ENCODE measurements at regions not wholly inside any gene's neighbourhood (a gene's known extent, or its start where the extent isn't known, plus 50 kb on each side); places are given as distances from the start of the nearest gene placed in this dataset.
"Not testable (repeated sequence)": the region's sequence is repeated elsewhere in the genome, so short reads cannot be mapped to it uniquely, and the experiment has no call there.

GRCh38 chr3:59249004-59249403 is 199.2 kb upstream of the CFAP20DC start:
- Histone ChIP-seq H3K4me1 (replicated peaks in 1 of 2) (peaks cover 44 to 54% of the 10 kb centered on the region in 2 donors), H3K27ac (no peak overlapping the region), H3K4me3 (no peak overlapping the region)
- peak in 5 of 8 experiments; percentile 59 to 83 (median 82) for ATAC-seq (replicated peaks in 6 of 8)
- in situ Hi-C loops (cut with MboI; ENCODE audit: low pct_unique_long_range_greater_than_20kb in 2 of 9, low sequenced_read_pairs in 9 of 9, unreplicated experiment in 9 of 9): no loop called here

GRCh38 chr3:59247402-59247841 is 197.6 kb upstream of the CFAP20DC start:
- 30 to 100% (median 90%) methylated on average over 1 to 3 of the region's 3 CpGs; no CpG with 5 or more reads in 3 of the 10 experiments for WGBS, 10 experiments
- no peak overlapping the region for H3K27ac ChIP-seq

GRCh38 chr3:59246719-59247401 is 197.0 kb upstream of the CFAP20DC start:
- in situ Hi-C loops (cut with MboI; ENCODE audit: low pct_unique_long_range_greater_than_20kb in 2 of 9, low sequenced_read_pairs in 9 of 9, unreplicated experiment in 9 of 9): no loop called here
- ATAC-seq (replicated peaks in 6 of 8): peak in 2 of 8 experiments; percentile 11 to 15
- no peak overlapping the region for H3K27ac ChIP-seq
- H3K4me1 ChIP-seq (replicated peaks in 1 of 2): peaks cover 44 to 54% of the 10 kb centered on the region in 2 donors
- H3K4me3 ChIP-seq: no peak overlapping the region
- WGBS, 10 experiments: 50 to 100% (median 79%) methylated on average over 2 to 3 of the region's 3 CpGs; no CpG with 5 or more reads in 4 of the 10 experiments

More at GRCh38 chr3:59247402-59247841, 197.6 kb upstream of the CFAP20DC start:
- Histone ChIP-seq H3K4me3 (no peak overlapping the region), H3K4me1 (replicated peaks in 1 of 2) (peaks cover 44 to 54% of the 10 kb centered on the region in 2 donors)
- ATAC-seq (replicated peaks in 6 of 8): peak in 3 of 8 experiments; percentile 25 to 58 (median 43)
- in situ Hi-C loops (cut with MboI; ENCODE audit: low pct_unique_long_range_greater_than_20kb in 2 of 9, low sequenced_read_pairs in 9 of 9, unreplicated experiment in 9 of 9): no loop called here

GRCh38 chr3:59245859-59246501 is 196.2 kb upstream of the CFAP20DC start:
- WGBS, 10 experiments: 28 to 100% (median 64%) methylated on average over 1 to 7 of the region's 8 CpGs
- H3K27ac ChIP-seq: no peak overlapping the region

GRCh38 chr3:59245300-59245858 is 195.6 kb upstream of the CFAP20DC start:
- H3K4me3 ChIP-seq: no peak overlapping the region
- peak in 5 of 8 experiments; percentile 26 to 50 (median 40) for ATAC-seq (replicated peaks in 6 of 8)
- H3K27ac ChIP-seq: no peak overlapping the region
- in situ Hi-C loops (cut with MboI; ENCODE audit: low pct_unique_long_range_greater_than_20kb in 2 of 9, low sequenced_read_pairs in 9 of 9, unreplicated experiment in 9 of 9): no loop called here
- WGBS, 10 experiments: 31 to 100% (median 50%) methylated on average over 1 to 5 of the region's 5 CpGs; no CpG with 5 or more reads in 3 of the 10 experiments
- peaks cover 33 to 43% of the 10 kb centered on the region in 2 donors for H3K4me1 ChIP-seq (replicated peaks in 1 of 2)

More at GRCh38 chr3:59245859-59246501, 196.2 kb upstream of the CFAP20DC start:
- in situ Hi-C loops (cut with MboI; ENCODE audit: low pct_unique_long_range_greater_than_20kb in 2 of 9, low sequenced_read_pairs in 9 of 9, unreplicated experiment in 9 of 9): no loop called here
- Histone ChIP-seq H3K4me3 (no peak overlapping the region), H3K4me1 (replicated peaks in 1 of 2) (peaks cover 39 to 49% of the 10 kb centered on the region in 2 donors)
- peak in 6 of 8 experiments; percentile 9 to 72 (median 62) for ATAC-seq (replicated peaks in 6 of 8)

- no peak overlapping the region for H3K4me3 ChIP-seq
- peaks cover 23 to 33% of the 10 kb centered on the region in 2 donors for H3K4me1 ChIP-seq (replicated peaks in 1 of 2)
- H3K27ac ChIP-seq: no peak overlapping the region
- ATAC-seq (replicated peaks in 6 of 8): no peak
- in situ Hi-C loops (cut with MboI; ENCODE audit: low pct_unique_long_range_greater_than_20kb in 2 of 9, low sequenced_read_pairs in 9 of 9, unreplicated experiment in 9 of 9): no loop called here
- 71 to 96% (median 89%) methylated on average over 4 to 6 of the region's 6 CpGs for WGBS, 10 experiments
These were observed 194.5 kb upstream of the CFAP20DC start for GRCh38 chr3:59244343-59244742.

- in situ Hi-C loops (cut with MboI; ENCODE audit: low pct_unique_long_range_greater_than_20kb in 2 of 9, low sequenced_read_pairs in 9 of 9, unreplicated experiment in 9 of 9): no loop called here
- Histone ChIP-seq H3K4me3 (no peak overlapping the region), H3K4me1 (replicated peaks in 1 of 2) (peaks cover 16 to 25% of the 10 kb centered on the region in 2 donors), H3K27ac (no peak overlapping the region)
- no peak for ATAC-seq (replicated peaks in 6 of 8)
- WGBS, 10 experiments: 20 to 100% (median 86%) methylated on average over 1 of the region's 1 CpG; no CpG with 5 or more reads in 3 of the 10 experiments
These were observed 193.7 kb upstream of the CFAP20DC start for GRCh38 chr3:59243476-59243875.

GRCh38 chr3:59240666-59241255 is 190.9 kb upstream of the CFAP20DC start:
- Histone ChIP-seq H3K4me3 (no peak overlapping the region), H3K27ac (no peak overlapping the region), H3K4me1 (replicated peaks in 1 of 2) (peaks cover 12 to 13% of the 10 kb centered on the region in 2 donors)
- 0 to 100% (median 66%) methylated on average over 1 to 2 of the region's 2 CpGs; no CpG with 5 or more reads in 4 of the 10 experiments for whole genome bisulfite sequencing, 10 experiments
- peak in 3 of 8 experiments; percentile 31 to 84 (median 31) for ATAC-seq (replicated peaks in 6 of 8)
- in situ Hi-C loops (cut with MboI; ENCODE audit: low pct_unique_long_range_greater_than_20kb in 2 of 9, low sequenced_read_pairs in 9 of 9, unreplicated experiment in 9 of 9): no loop called here

- Histone ChIP-seq H3K4me3 (no peak overlapping the region), H3K27ac (no peak overlapping the region), H3K4me1 (replicated peaks in 1 of 2) (peaks cover 5% of the 10 kb centered on the region in 2 donors)
- peak in 5 of 8 experiments; percentile 18 to 85 (median 58) for ATAC-seq (replicated peaks in 6 of 8)
- WGBS, 10 experiments: 14 to 100% (median 80%) methylated on average over 1 to 6 of the region's 6 CpGs
- in situ Hi-C loops (cut with MboI; ENCODE audit: low pct_unique_long_range_greater_than_20kb in 2 of 9, low sequenced_read_pairs in 9 of 9, unreplicated experiment in 9 of 9): no loop called here
These were observed 187.3 kb upstream of the CFAP20DC start for GRCh38 chr3:59237121-59237520.

GRCh38 chr3:59235634-59236012 is 185.8 kb upstream of the CFAP20DC start:
- 0 to 100% (median 78%) methylated on average over 1 to 3 of the region's 3 CpGs; no CpG with 5 or more reads in 2 of the 10 experiments for WGBS, 10 experiments
- no peak overlapping the region for H3K27ac ChIP-seq
- no peak for ATAC-seq (replicated peaks in 6 of 8)
- no peak overlapping the region for H3K4me3 ChIP-seq
- in situ Hi-C loops (cut with MboI; ENCODE audit: low pct_unique_long_range_greater_than_20kb in 2 of 9, low sequenced_read_pairs in 9 of 9, unreplicated experiment in 9 of 9): no loop called here
- peaks cover 5% of the 10 kb centered on the region in 2 donors for H3K4me1 ChIP-seq (replicated peaks in 1 of 2)

GRCh38 chr3:59234884-59235633 is 185.2 kb upstream of the CFAP20DC start:
- no peak for ATAC-seq (replicated peaks in 6 of 8)
- WGBS, 10 experiments: 9 to 100% (median 79%) methylated on average over 1 to 2 of the region's 2 CpGs; no CpG with 5 or more reads in 1 of the 10 experiments
- no peak overlapping the region for H3K27ac ChIP-seq
- no peak overlapping the region for H3K4me3 ChIP-seq
- peaks cover 5% of the 10 kb centered on the region in 2 donors for H3K4me1 ChIP-seq (replicated peaks in 1 of 2)
- in situ Hi-C loops (cut with MboI; ENCODE audit: low pct_unique_long_range_greater_than_20kb in 2 of 9, low sequenced_read_pairs in 9 of 9, unreplicated experiment in 9 of 9): no loop called here

- in situ Hi-C loops (cut with MboI; ENCODE audit: low pct_unique_long_range_greater_than_20kb in 2 of 9, low sequenced_read_pairs in 9 of 9, unreplicated experiment in 9 of 9); H3K4me3 ChIP-seq; ATAC-seq (replicated peaks in 6 of 8); H3K27ac ChIP-seq; H3K4me1 ChIP-seq (replicated peaks in 1 of 2): not testable (repeated sequence)
- WGBS, 10 experiments: 0 to 88% (median 57%) methylated on average over 1 to 2 of the region's 2 CpGs; no CpG with 5 or more reads in 5 of the 10 experiments
These were observed 180.6 kb upstream of the CFAP20DC start for GRCh38 chr3:59230379-59230778.

Data from motor neuron (in vitro differentiated cells).